ENCODE measurements at regions not wholly inside any gene's neighbourhood (a gene's known extent, or its start where the extent isn't known, plus 50 kb on each side); places are given as distances from the start of the nearest gene placed in this dataset.

- peaks cover 4% of the 10 kb centered on the region for H3K27me3 ChIP-seq (ENCODE audit: control insufficient read depth, insufficient read depth, low read length)
- H3K4me3 ChIP-seq (ENCODE audit: low read length) = no peak overlapping the region
- H3K9ac ChIP-seq (ENCODE audit: low read length) = no peak overlapping the region
- H3K27ac ChIP-seq (ENCODE audit: low read length) = no peak overlapping the region
- no peaks in the 10 kb centered on the region for H3K9me3 ChIP-seq (ENCODE audit: control insufficient read depth, low read depth, low read length)
- H3K36me3 ChIP-seq (ENCODE audit: control insufficient read depth, low read depth, low read length) = no peaks in the 10 kb centered on the region
- H3K4me1 ChIP-seq (ENCODE audit: control insufficient read depth, low read depth, low read length) = peaks cover under 1% of the 10 kb centered on the region
Measured at GRCh38 chr15:85892232-85892631, 97.5 kb upstream of the KLHL25 start.

- Histone ChIP-seq H3K36me3 (ENCODE audit: control insufficient read depth, low read depth, low read length) (no peaks in the 10 kb centered on the region), H3K4me3 (ENCODE audit: low read length) (peak overlapping the region; percentile 48), H3K9me3 (ENCODE audit: control insufficient read depth, low read depth, low read length) (no peaks in the 10 kb centered on the region), H3K4me1 (ENCODE audit: control insufficient read depth, low read depth, low read length) (peaks cover 26% of the 10 kb centered on the region), H3K9ac (ENCODE audit: low read length) (no peak overlapping the region), H3K27me3 (ENCODE audit: control insufficient read depth, insufficient read depth, low read length) (peaks cover 14% of the 10 kb centered on the region), H3K27ac (ENCODE audit: low read length) (no peak overlapping the region)
Measured at GRCh38 chr15:85897207-85897894, 102.6 kb upstream of the KLHL25 start.

- H3K9me3 ChIP-seq (ENCODE audit: control insufficient read depth, low read depth, low read length) = no peaks in the 10 kb centered on the region
- peak overlapping the region; percentile 48 for H3K4me3 ChIP-seq (ENCODE audit: low read length)
- peaks cover 14% of the 10 kb centered on the region for H3K27me3 ChIP-seq (ENCODE audit: control insufficient read depth, insufficient read depth, low read length)
Measured at GRCh38 chr15:85897895-85898717, 103.4 kb upstream of the KLHL25 start.

GRCh38 chr15:85899927-85900326, 105.2 kb upstream of the KLHL25 start:
- peaks cover 14% of the 10 kb centered on the region for H3K27me3 ChIP-seq (ENCODE audit: control insufficient read depth, insufficient read depth, low read length)
- no peak overlapping the region for H3K9ac ChIP-seq (ENCODE audit: low read length)
- H3K36me3 ChIP-seq (ENCODE audit: control insufficient read depth, low read depth, low read length) = no peaks in the 10 kb centered on the region

More at GRCh38 chr15:85897895-85898717, 103.4 kb upstream of the KLHL25 start:
- Histone ChIP-seq H3K9ac (ENCODE audit: low read length) (no peak overlapping the region), H3K27ac (ENCODE audit: low read length) (no peak overlapping the region), H3K4me1 (ENCODE audit: control insufficient read depth, low read depth, low read length) (peaks cover 26% of the 10 kb centered on the region), H3K36me3 (ENCODE audit: control insufficient read depth, low read depth, low read length) (no peaks in the 10 kb centered on the region)

GRCh38 chr15:85905751-85906450, 111.2 kb upstream of the KLHL25 start:
- Histone ChIP-seq H3K27me3 (ENCODE audit: control insufficient read depth, insufficient read depth, low read length) (no peaks in the 10 kb centered on the region), H3K9ac (ENCODE audit: low read length) (no peak overlapping the region), H3K9me3 (ENCODE audit: control insufficient read depth, low read depth, low read length) (no peaks in the 10 kb centered on the region), H3K4me3 (ENCODE audit: low read length) (no peak overlapping the region), H3K36me3 (ENCODE audit: control insufficient read depth, low read depth, low read length) (no peaks in the 10 kb centered on the region), H3K4me1 (ENCODE audit: control insufficient read depth, low read depth, low read length) (no peaks in the 10 kb centered on the region), H3K27ac (ENCODE audit: low read length) (no peak overlapping the region)

More at GRCh38 chr15:85899927-85900326, 105.2 kb upstream of the KLHL25 start:
- no peak overlapping the region for H3K4me3 ChIP-seq (ENCODE audit: low read length)
- H3K27ac ChIP-seq (ENCODE audit: low read length) = no peak overlapping the region
- peaks cover 26% of the 10 kb centered on the region for H3K4me1 ChIP-seq (ENCODE audit: control insufficient read depth, low read depth, low read length)
- no peaks in the 10 kb centered on the region for H3K9me3 ChIP-seq (ENCODE audit: control insufficient read depth, low read depth, low read length)

- Histone ChIP-seq H3K9me3 (ENCODE audit: control insufficient read depth, low read depth, low read length) (no peaks in the 10 kb centered on the region), H3K9ac (ENCODE audit: low read length) (no peak overlapping the region), H3K4me3 (ENCODE audit: low read length) (no peak overlapping the region), H3K27me3 (ENCODE audit: control insufficient read depth, insufficient read depth, low read length) (no peaks in the 10 kb centered on the region), H3K4me1 (ENCODE audit: control insufficient read depth, low read depth, low read length) (no peaks in the 10 kb centered on the region), H3K36me3 (ENCODE audit: control insufficient read depth, low read depth, low read length) (no peaks in the 10 kb centered on the region), H3K27ac (ENCODE audit: low read length) (no peak overlapping the region)
Measured at GRCh38 chr15:85906640-85907039, 111.9 kb upstream of the KLHL25 start.

GRCh38 chr15:85910834-85911233, 116.1 kb upstream of the KLHL25 start:
- H3K27me3 ChIP-seq (ENCODE audit: control insufficient read depth, insufficient read depth, low read length) = no peaks in the 10 kb centered on the region
- no peaks in the 10 kb centered on the region for H3K9me3 ChIP-seq (ENCODE audit: control insufficient read depth, low read depth, low read length)
- H3K4me1 ChIP-seq (ENCODE audit: control insufficient read depth, low read depth, low read length) = no peaks in the 10 kb centered on the region
- no peak overlapping the region for H3K4me3 ChIP-seq (ENCODE audit: low read length)
- H3K9ac ChIP-seq (ENCODE audit: low read length) = no peak overlapping the region
- H3K36me3 ChIP-seq (ENCODE audit: control insufficient read depth, low read depth, low read length) = no peaks in the 10 kb centered on the region
- no peak overlapping the region for H3K27ac ChIP-seq (ENCODE audit: low read length)

- no peaks in the 10 kb centered on the region for H3K4me1 ChIP-seq (ENCODE audit: control insufficient read depth, low read depth, low read length)
- no peaks in the 10 kb centered on the region for H3K27me3 ChIP-seq (ENCODE audit: control insufficient read depth, insufficient read depth, low read length)
- no peak overlapping the region for H3K27ac ChIP-seq (ENCODE audit: low read length)
- no peak overlapping the region for H3K9ac ChIP-seq (ENCODE audit: low read length)
- H3K36me3 ChIP-seq (ENCODE audit: control insufficient read depth, low read depth, low read length) = no peaks in the 10 kb centered on the region
- no peaks in the 10 kb centered on the region for H3K9me3 ChIP-seq (ENCODE audit: control insufficient read depth, low read depth, low read length)
- H3K4me3 ChIP-seq (ENCODE audit: low read length) = no peak overlapping the region
Measured at GRCh38 chr15:85913461-85913860, 118.7 kb upstream of the KLHL25 start.

- H3K4me3 ChIP-seq (ENCODE audit: low read length) = no peak overlapping the region
- H3K9me3 ChIP-seq (ENCODE audit: control insufficient read depth, low read depth, low read length) = no peaks in the 10 kb centered on the region
Measured at GRCh38 chr15:85920956-85921355, 126.2 kb upstream of the KLHL25 start.

GRCh38 chr15:85924088-85924487, 129.4 kb upstream of the KLHL25 start:
- Histone ChIP-seq H3K9me3 (ENCODE audit: control insufficient read depth, low read depth, low read length) (no peaks in the 10 kb centered on the region), H3K9ac (ENCODE audit: low read length) (no peak overlapping the region), H3K4me1 (ENCODE audit: control insufficient read depth, low read depth, low read length) (peaks cover 11% of the 10 kb centered on the region), H3K36me3 (ENCODE audit: control insufficient read depth, low read depth, low read length) (no peaks in the 10 kb centered on the region), H3K27me3 (ENCODE audit: control insufficient read depth, insufficient read depth, low read length) (no peaks in the 10 kb centered on the region), H3K27ac (ENCODE audit: low read length) (no peak overlapping the region), H3K4me3 (ENCODE audit: low read length) (no peak overlapping the region)

More at GRCh38 chr15:85920956-85921355, 126.2 kb upstream of the KLHL25 start:
- Histone ChIP-seq H3K27ac (ENCODE audit: low read length) (no peak overlapping the region), H3K27me3 (ENCODE audit: control insufficient read depth, insufficient read depth, low read length) (no peaks in the 10 kb centered on the region), H3K9ac (ENCODE audit: low read length) (no peak overlapping the region), H3K36me3 (ENCODE audit: control insufficient read depth, low read depth, low read length) (no peaks in the 10 kb centered on the region), H3K4me1 (ENCODE audit: control insufficient read depth, low read depth, low read length) (peaks cover 7% of the 10 kb centered on the region)

- no peaks in the 10 kb centered on the region for H3K27me3 ChIP-seq (ENCODE audit: control insufficient read depth, insufficient read depth, low read length)
- no peak overlapping the region for H3K9ac ChIP-seq (ENCODE audit: low read length)
- no peak overlapping the region for H3K27ac ChIP-seq (ENCODE audit: low read length)
- no peaks in the 10 kb centered on the region for H3K9me3 ChIP-seq (ENCODE audit: control insufficient read depth, low read depth, low read length)
- peak overlapping the region; percentile 4 for H3K4me3 ChIP-seq (ENCODE audit: low read length)
- H3K36me3 ChIP-seq (ENCODE audit: control insufficient read depth, low read depth, low read length) = no peaks in the 10 kb centered on the region
- peaks cover 11% of the 10 kb centered on the region for H3K4me1 ChIP-seq (ENCODE audit: control insufficient read depth, low read depth, low read length)
Measured at GRCh38 chr15:85925649-85926237, 131.0 kb upstream of the KLHL25 start.

All from iPS-18a (cell line).